Mesothelial cell of epicardium (in vitro differentiated cells): ENCODE measurements at regions not wholly inside any gene's neighbourhood (a gene's known extent, or its start where the extent isn't known, plus 50 kb on each side); places are given as distances from the start of the nearest gene placed in this dataset.
A peak's percentile ranks its signal among the peaks of the same experiment; 100 is the strongest.

Experiments used
- DNase-seq, 2 experiments: peaks; one replicate each; pipeline ENCODE4 v3.0.0; 2021; ENCODE audit warnings: low spot score in 2 of 2; ENCODE audit not compliant: unreplicated experiment in 2 of 2
- H3K27ac Mint-ChIP-seq: 2 replicates; pipeline ENCODE4 v1.8.0; 2021; ENCODE audit warnings: mixed read lengths
- H3K27me3 Mint-ChIP-seq: 2 replicates; pipeline ENCODE4 v1.8.0; 2021; ENCODE audit warnings: low read depth, mixed read lengths
- H3K36me3 Mint-ChIP-seq: 2 replicates; pipeline ENCODE4 v1.8.0; 2021; ENCODE audit warnings: mixed read lengths
- H3K4me1 Mint-ChIP-seq: 2 replicates; pipeline ENCODE4 v1.8.0; 2021; ENCODE audit warnings: mixed read lengths
- H3K4me3 Mint-ChIP-seq: 2 replicates; pipeline ENCODE4 v1.8.0; 2021; ENCODE audit warnings: mild to moderate bottlenecking, moderate library complexity, mixed read lengths
- H3K9me3 Mint-ChIP-seq: 2 replicates; pipeline ENCODE4 v1.8.0; 2021; ENCODE audit warnings: mixed read lengths
- TF ChIP-seq, protein P1 (sequence below): fragments of 200-600 bp; sonication (generic); IDR thresholded peaks from one replicate; pipeline ENCODE4 v1.5.0; 2021; ENCODE audit warnings: antibody characterized with exemption; ENCODE audit not compliant: unreplicated experiment

DNA sequence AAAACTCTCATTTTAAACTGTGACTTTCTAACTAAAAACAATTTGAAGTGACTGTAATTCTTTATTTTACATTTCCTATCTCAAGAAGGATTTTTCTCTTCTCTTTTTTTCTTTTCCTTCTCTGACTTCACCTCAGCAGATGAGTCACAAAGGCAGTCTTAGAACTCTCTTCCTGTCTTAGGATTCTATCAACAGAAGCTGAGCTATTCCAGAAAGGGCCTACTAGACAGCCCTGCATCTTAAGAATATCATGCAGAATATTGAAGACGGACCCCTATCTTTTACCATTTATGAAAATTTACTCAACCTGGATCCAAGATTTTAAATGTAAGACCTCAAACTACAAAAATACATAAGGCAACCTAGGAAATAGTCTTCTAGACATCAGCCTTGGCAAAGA is 365.7 kb upstream of the SEMA3C start:
- Mint-ChIP-seq H3K36me3 (peaks cover 1% of the 10 kb centered on the region), H3K27ac (peak overlapping the region; percentile 19), H3K9me3 (peaks cover 22% of the 10 kb centered on the region), H3K4me1 (peaks cover 9% of the 10 kb centered on the region), H3K4me3 (no peak overlapping the region), H3K27me3 (no peaks in the 10 kb centered on the region)
- TF ChIP-seq, protein P1, sequence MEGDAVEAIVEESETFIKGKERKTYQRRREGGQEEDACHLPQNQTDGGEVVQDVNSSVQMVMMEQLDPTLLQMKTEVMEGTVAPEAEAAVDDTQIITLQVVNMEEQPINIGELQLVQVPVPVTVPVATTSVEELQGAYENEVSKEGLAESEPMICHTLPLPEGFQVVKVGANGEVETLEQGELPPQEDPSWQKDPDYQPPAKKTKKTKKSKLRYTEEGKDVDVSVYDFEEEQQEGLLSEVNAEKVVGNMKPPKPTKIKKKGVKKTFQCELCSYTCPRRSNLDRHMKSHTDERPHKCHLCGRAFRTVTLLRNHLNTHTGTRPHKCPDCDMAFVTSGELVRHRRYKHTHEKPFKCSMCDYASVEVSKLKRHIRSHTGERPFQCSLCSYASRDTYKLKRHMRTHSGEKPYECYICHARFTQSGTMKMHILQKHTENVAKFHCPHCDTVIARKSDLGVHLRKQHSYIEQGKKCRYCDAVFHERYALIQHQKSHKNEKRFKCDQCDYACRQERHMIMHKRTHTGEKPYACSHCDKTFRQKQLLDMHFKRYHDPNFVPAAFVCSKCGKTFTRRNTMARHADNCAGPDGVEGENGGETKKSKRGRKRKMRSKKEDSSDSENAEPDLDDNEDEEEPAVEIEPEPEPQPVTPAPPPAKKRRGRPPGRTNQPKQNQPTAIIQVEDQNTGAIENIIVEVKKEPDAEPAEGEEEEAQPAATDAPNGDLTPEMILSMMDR = no peak
- no peak for DNase-seq

DNA sequence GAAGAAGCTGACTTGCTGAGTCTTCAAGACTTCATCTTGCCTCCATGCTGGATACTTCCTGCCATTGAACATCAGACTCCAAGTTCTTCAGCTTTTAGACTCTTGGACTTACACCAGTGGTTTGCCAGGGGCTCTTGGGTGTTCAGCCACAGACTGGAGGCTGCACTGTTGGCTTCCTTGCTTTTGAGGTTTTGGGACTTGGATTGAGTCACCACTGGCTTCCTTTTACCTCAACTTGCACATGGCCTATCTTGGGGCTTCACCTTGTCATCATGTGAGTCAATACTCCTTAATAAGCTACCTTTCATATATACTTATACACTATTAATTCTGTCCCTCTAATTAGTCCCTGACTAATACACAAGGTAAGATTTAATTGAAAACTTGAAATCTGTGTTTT is 361.7 kb upstream of the SEMA3C start:
- TF ChIP-seq, protein P1 = no peak
- Mint-ChIP-seq H3K36me3 (peaks cover 1% of the 10 kb centered on the region), H3K27ac (no peak overlapping the region), H3K4me3 (no peak overlapping the region), H3K27me3 (no peaks in the 10 kb centered on the region), H3K4me1 (peaks cover 9% of the 10 kb centered on the region), H3K9me3 (peaks cover 35% of the 10 kb centered on the region)
- no peak for DNase-seq

GRCh38 chr7:81277691-81278090 is 358.8 kb upstream of the SEMA3C start:
- no peak for DNase-seq
- Mint-ChIP-seq H3K36me3 (peaks cover 1% of the 10 kb centered on the region), H3K4me1 (no peaks in the 10 kb centered on the region), H3K9me3 (peaks cover 32% of the 10 kb centered on the region), H3K27me3 (no peaks in the 10 kb centered on the region), H3K4me3 (no peak overlapping the region), H3K27ac (no peak overlapping the region)
- TF ChIP-seq, protein P1 = no peak

DNA sequence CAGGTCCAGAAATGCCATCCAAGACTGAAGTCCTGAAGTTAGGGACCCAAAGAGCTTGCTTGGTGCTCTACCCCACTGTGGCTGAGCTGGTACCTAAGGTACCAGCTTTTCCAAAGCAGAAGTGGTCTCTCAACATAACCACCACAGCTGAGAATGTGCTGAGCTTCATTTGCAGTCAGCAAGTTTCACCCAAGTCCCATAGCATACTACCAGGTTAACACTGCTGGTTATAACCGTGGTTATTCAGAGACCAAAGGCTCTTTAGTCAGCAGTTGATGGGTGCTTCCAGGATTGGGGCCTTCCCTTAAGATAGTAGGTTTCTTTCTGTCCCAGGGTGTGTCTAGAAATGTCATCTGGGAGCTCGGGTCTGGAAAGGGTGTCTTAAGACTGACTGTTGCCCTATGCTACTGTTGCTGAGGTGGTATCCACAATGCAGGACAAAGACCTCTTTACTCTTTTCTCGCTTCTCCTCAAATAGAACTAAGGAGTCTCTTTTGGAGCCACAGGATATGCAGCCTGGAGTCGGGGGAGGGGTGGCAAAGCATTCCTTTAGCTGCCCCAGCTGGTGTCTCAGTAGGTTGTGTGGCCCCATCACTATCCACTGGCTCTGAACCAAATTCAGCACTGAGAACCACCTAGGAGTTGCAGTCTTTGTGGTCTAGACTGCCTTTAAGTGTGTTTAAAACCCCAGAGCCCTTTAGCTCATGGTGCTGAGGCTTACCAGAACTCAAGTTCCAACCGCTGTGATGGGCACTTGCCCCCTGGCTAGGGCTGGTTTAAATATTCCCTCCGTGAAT is 354.9 kb upstream of the SEMA3C start:
- peaks cover 16% of the 10 kb centered on the region for H3K9me3 Mint-ChIP-seq
- no peak overlapping the region for H3K27ac Mint-ChIP-seq
- TF ChIP-seq, protein P1 = no peak
- H3K36me3 Mint-ChIP-seq = no peaks in the 10 kb centered on the region
- no peaks in the 10 kb centered on the region for H3K4me1 Mint-ChIP-seq
- no peak overlapping the region for H3K4me3 Mint-ChIP-seq
- H3K27me3 Mint-ChIP-seq = no peaks in the 10 kb centered on the region
- DNase-seq = no peak

GRCh38 chr7:81272176-81272575 is 353.3 kb upstream of the SEMA3C start:
- Mint-ChIP-seq H3K9me3 (peaks cover 14% of the 10 kb centered on the region), H3K27me3 (no peaks in the 10 kb centered on the region), H3K4me3 (no peak overlapping the region), H3K4me1 (no peaks in the 10 kb centered on the region), H3K36me3 (no peaks in the 10 kb centered on the region), H3K27ac (no peak overlapping the region)
- no peak for DNase-seq
- TF ChIP-seq, protein P1 = no peak

DNA sequence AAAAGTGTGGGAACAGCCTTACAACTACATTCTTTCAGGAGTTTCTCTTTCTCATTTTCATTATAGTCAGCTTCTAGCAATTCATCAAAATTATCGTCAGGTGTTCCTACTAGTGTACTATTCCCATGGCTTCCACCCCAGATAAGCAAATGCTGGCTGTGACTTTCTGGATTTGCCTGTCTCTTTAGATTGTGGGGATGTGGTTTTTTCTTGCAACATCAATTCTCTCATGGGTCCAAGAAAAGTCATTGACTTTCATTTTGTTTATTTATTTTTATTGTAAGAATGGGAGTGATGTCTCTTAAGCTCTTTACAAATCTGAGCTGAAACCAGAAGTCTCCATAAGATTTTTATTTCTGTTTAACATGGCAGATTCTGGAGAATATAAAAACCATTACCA is 349.7 kb upstream of the SEMA3C start:
- Mint-ChIP-seq H3K9me3 (peaks cover 29% of the 10 kb centered on the region), H3K27me3 (no peaks in the 10 kb centered on the region), H3K36me3 (peaks cover 5% of the 10 kb centered on the region), H3K4me3 (no peak overlapping the region), H3K27ac (no peak overlapping the region), H3K4me1 (no peaks in the 10 kb centered on the region)
- no peak for DNase-seq
- TF ChIP-seq, protein P1 = no peak
